Right kidney (tissue), 1 donor: ENCODE measurements at regions not wholly inside any gene's neighbourhood (a gene's known extent, or its start where the extent isn't known, plus 50 kb on each side); places are given as distances from the start of the nearest gene placed in this dataset.
A peak's percentile ranks its signal among the peaks of the same experiment; 100 is the strongest.

Experiments
- DNase-seq: peaks from one replicate; pipeline ENCODE4 v3.0.0-alpha.2; 2016

DNA sequence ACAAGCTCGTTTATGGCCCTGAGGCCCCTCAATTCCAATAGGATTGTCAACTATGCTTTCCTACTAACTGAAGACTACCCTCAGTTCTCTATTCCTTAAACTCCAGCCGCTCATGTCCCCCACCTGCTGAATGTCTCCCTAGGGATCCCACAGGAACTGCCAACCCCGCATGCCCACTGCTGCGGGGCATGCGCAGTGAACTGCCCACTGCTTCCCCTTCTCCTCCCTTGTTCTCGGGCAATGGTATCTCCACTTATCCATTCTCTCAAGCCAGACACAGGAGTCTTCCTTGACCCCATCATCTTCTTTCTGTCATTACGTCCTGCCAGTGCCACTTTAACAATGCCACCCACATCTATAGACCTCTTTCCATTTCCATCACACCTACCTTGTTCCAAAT, 90.0 kb downstream of the FGF18 start:
- DNase-seq: no peak

DNA sequence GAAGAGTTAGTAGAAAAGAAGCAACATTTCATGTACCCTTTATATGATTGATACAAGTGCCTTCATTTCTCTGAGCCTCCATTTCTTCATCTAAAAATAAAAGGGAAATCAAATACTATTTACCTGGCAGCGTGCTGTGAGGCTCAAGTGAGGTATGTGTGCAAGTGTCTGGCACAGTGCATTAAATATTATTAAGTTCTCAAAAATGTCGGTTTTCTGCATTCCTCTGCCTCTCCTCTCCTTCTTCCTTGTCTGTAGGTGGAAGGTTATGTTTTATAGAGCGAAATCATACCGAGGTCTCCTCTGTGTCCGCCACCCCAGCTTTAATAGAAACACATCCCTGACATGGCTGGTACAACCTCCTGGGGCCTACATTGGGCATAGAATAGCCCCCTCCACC, 93.0 kb downstream of the FGF18 start:
- DNase-seq: no peak

DNA sequence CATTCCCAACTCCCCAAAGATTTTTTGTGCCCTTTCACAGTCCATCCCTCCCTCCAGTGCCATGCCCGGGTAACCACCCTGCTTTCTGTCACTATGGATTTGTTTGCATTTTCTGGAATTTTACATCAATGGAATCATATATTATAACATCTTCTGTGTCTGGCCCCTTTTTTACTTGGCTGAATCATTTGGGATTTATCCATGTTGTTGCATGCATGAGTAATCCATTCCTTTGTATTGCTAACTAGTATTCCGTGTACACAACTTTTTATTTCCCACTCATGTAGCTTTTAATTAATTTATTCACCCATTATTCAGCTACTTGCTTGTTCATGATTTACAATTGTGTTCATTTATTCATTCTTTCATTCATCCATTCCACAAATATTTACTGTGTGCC, 94.1 kb downstream of the FGF18 start:
- no peak for DNase-seq

DNA sequence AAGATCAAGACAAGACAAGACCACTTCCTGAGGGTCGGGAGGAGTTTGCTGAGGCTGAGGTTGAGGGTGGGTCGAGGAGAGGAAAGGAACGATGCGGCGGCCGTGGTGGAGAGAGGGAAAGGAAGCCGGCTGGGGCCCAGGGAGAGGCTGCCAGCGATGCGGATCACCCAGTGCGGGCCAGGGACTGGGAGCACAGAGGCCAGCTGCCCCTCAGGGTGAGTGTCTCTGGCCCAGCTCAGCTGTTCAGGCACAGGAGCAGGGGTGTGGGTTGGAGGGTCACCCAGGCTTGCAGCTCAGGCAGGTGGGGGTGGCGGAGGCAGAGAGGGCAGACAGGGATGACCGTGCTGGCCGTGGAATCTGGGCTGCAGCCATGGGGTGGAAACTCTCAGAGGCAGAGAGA, 99.5 kb downstream of the FGF18 start:
- no peak for DNase-seq

DNA sequence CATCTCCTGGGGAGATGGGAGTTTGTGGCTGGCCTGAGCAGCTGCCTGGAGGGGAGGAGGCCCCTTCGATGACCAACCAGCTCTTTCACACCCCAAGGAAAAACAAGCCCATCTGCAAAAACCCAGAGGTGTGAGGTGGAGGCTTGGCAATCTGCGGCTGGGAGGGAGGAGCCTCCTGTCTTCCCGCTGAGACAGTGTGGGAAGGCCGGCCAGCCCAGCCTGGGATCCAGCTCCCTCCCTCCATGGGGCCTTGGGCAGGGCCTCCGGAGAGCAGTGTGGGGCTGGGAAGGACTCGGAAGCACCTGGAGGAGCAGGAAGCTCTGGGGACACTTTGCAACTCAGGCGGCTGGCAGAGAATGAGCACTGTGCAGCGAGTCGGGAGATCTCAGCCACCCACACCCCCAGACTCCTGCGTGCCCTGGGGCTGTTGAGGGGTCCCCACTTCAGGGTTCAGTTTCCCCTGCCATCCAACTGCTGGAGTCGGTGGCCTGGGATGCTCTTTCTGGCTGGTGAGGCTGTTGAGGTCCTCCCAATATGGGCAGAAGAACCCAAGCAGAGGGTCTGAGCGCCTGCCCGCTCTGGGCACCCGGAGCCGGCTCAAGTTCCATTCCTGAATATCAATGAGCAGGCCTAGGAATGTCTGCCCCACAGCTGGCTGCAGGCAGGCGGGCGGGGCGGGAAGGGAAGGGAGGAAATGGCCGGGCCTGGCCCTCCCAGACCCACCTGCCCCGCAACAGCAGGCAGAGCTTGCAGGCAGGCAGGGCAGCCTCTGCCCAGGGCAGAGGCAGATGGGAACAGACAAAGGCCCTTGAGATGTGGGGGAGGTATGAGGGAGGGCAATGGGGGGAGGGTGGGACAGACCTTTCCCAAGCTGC, 101.1 kb downstream of the FGF18 start:
- peak; percentile 44 for DNase-seq

DNA sequence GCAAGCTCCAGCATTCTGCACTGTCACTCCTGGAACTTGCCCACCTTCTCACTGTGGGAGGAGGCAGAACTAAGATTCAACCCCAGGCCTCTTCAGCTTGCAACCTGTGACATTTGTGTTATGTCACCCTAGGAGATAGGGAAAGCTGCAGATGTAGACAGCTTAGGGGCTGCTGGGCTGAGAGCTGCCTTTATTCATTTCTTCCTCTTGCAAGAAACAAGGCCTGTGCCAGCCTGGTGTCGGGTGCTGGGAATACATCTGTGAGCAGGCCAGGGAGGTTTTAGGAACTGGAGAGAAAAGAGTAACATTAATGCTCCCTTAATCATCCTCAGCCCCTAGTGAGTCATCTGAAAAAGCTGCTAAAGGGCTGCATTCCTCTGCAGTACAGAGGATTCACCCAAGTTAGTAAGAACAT, 101.8 kb downstream of the FGF18 start:
- no peak for DNase-seq

DNA sequence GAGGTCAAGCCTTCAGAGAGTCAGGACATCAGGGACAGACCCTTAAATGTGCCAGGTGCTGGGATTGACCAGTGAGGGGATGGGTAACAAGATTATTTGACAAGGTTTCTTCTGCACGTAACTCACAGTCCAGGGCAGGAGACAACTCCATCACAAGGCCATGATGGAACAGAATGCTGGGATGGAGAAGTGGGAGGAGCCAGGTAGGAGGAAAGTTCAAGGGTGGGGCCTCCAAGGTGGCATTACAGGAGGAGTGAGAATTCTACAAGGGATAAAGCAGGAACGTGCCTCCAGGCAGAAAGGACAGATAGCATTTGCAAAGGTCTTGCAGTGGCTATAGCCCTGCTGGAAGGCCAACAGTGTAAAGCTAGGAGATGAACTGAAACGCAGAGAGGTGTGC, 102.2 kb downstream of the FGF18 start:
- DNase-seq: no peak

DNA sequence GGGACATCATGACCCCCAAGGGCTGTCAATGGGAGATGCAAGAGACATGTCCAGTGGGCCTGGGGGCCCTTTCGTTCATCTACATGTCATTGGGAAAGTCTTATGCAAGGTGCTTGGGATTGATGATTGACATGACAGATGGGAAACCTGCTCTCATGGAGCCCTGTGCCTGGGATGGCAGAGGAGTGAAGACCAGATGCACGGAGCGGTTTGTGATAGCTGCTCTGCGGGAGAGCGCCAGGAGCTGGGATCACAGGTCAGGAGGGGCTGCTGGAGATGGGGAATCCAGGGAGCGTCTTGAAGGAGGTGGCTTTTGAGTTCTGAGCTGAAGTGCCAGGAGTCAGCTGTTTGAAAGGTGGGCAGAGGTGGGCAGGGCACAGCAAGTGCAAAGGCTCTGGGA, 104.3 kb downstream of the FGF18 start:
- DNase-seq: no peak

DNA sequence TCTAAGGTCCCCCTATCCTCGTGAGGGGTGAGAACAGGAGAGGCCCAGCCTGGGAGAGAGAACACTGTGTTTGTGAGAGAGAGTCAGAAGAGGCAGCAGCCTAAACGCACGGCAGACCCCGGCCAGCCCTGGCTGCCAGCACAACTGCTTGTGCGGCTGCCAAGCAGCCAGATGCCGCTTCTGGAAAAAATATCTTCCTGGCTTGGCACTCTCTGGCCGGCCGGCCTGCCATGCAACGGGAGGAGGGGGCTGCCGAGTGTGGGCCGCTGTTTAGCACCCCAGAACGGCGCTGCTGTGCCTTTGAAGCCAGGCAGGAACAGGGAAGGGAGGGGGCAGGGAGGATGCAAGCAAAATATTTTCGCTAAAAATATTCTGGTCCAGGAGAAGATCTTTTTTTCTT, 105.0 kb downstream of the FGF18 start:
- DNase-seq: peak; percentile 29

DNA sequence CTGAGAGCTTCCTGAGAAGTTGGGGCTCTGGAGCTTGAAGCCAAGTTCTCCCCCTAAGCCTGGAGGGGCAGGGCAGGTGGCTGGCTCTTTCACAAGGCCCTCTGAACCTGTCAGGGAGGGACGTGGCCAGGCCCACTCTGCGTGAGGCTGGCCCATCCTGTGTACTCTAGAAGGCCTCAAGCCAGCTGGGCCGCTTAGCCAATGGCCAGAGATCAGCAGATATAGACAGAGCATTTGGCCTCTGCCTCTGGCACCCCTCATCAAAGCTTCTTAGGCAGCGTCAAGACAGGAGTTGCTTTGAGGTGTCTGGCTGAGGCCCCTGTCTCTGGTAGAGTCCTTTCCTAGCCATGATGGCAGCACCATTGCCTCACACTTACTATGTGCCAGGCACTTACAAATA, 105.6 kb downstream of the FGF18 start:
- DNase-seq: no peak

DNA sequence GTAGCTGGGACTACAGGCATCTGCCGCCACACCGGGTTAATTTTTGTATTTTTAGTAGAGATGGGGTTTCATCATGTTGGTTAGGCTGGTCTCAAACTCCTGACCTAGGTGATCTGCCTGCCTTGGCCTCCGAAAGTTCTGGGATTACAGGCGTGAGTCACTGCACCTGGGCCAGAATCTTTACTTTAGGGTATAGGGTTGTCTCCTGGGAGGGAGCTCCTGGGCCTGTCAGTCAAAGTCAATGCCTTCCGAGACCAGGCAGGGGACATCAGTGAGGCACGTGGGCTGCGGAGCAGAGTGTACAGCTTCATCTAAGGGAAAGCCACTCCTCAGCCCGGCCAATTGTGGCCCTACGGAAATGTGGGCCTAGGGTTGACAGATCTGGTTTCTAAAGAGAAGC, 108.6 kb downstream of the FGF18 start:
- DNase-seq: no peak

DNA sequence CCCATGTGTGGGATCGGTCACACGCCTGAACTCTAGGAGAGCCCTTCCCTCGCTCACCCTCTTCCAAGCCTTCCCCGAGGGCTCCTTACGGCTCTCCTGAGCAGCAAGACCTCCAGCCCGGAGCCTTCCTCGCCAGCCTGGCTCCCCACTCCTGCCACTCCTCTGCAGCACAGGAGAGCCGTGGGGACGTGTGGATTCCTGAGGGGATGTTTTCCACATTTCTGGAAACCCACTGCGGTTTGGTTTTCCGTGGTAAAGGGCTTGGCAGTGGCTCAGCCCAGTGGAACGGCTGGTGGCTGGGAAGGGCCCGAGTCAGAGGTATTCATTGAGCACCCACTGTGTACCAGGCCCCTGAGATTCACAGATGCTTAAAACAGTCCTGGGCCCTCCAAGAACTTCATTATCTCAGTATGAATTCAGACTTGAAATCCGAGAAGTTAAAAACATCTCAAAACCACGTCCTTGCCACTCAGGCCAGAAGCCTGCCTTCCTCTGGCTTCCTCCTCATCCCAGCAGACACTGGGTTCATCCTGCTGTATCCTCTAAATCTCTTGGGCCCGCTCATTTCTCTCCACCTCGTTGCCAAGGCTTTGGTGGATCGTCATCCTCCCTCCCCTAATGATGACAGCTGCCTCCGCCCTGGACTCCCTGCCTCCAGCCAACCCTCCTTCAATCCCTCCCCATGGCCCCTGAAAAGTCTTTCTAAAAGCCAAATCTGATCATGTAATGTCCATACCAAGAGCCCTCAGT, 109.6 kb downstream of the FGF18 start:
- no peak for DNase-seq

DNA sequence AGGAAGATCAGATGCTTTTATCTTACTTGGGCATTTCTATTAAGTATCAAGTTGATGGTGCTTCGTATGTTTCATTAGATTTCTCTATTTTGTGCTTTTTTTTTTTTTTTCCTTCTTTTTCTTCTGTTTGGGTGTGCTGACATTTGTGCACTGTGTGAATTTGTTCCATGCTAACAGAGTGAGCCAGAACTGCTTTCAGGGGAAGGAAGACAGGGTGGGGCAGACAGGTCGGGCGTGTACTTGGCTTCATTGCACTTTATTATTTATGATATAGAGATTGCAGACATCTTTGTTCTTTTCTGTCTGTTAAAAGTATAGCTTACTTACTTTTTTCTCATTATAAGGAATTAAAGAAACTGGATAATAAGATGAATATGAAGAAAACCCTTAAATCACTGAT, 112.2 kb downstream of the FGF18 start:
- no peak for DNase-seq

DNA sequence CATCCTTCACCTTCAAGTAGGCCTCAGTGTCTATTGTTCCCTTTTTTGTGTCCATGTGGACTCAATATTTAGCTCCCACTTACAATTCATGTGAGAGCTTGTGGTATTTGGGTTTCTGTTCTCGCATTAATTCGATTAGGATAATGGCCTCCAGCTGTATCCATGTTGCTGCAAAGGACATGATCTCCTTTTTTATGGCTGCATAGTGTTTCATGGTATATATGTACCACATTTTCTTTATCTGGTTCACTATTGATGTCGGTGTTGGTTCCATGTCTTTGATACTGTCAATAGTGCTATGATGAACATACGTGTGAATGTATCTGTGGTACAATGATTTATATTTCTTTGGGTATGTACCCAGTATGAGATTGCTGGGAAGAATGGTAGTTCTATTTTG, 113.7 kb downstream of the FGF18 start:
- no peak for DNase-seq

DNA sequence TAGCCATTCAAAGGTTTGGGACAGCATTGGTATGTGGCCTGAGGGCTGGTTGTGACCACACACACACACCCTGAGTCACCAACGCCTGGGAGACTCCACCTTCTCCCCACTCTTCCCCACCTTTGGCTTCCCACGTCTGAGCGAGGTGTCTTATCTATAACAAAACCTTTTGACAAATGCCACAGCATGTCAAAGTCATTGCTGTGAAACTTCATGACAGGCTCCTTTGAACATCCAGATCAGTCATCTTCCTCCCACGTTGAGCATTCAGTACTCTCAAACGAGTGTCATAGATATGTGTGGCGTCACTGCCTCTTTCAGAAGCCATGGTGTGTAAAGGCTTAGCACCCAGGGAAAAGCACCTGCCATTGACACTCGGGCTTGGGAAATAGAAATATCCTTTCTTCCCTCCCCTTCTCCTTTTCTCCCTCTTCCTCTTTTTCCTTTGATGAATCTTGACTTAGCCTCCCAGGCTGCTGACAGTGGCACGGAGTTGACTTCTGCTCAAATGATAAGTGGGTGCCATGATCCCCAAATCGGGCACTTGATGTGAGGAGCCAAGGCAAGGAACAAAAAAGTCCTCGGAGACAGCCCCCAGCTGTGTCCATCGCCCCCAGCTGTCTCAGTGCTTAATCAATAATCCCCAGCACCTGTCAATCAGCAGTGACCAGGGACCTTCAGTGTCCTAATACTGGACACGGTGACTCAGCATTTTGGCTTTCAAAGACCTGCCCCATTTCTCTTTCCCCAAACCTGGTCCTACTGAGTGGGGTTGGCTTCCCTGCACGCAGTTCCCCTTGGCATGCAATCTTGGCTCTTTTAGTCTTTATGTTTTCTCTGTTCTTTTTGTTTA, 114.8 kb downstream of the FGF18 start:
- DNase-seq: no peak

DNA sequence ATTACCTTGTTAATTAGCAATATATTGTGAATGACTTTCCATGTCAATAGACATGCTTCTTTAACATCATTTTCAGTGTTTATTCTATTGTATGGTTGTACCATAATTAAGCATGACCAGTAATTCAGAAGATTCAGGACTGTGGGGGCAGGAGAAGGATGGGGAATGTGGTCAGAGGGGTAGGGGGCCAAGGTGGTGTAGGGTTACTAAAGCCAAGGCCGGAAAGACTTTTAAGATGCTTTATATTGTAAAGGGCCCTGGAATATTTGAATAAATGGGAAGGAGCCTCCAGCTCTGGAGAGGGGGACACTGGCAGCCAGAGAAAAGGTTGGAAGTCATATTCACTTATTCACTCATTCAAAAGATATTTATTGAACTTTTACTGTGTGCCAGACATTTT, 115.7 kb downstream of the FGF18 start:
- no peak for DNase-seq

DNA sequence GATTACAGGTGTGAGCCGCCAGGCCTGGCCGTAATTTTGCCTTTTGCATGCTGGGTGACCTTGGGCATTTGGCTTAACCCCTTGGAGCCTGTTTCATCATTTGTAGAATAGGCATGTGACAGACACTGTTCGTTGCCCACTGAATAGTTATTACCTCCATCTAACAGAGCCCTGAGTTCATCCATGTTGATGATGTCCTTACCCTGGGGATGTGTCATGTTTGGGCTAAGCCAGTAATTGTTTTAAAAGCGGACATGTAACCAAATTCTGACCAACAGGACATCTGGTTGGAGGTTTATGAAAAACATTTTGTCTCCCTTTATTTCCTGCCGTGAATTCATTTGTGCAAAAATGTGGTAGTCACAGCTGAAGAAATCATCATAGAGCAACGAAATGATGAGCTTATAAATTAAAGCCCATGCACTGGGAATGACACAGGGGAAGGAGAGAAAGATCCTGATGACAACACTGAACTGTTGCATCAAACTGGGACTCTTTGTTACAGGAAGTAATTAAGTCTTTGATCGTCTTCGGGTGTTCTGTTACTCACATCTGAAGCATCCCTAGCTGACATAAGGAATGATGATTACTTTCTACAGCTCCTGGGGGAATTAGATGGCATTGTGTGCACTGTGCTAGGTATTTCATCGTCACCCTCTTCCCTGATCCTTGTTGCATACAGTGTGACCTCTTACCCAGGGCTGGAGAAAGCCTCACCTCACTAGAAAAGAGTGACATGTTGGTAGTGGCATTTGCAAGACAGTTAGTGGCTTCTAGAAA, 117.8 kb downstream of the FGF18 start:
- no peak for DNase-seq

DNA sequence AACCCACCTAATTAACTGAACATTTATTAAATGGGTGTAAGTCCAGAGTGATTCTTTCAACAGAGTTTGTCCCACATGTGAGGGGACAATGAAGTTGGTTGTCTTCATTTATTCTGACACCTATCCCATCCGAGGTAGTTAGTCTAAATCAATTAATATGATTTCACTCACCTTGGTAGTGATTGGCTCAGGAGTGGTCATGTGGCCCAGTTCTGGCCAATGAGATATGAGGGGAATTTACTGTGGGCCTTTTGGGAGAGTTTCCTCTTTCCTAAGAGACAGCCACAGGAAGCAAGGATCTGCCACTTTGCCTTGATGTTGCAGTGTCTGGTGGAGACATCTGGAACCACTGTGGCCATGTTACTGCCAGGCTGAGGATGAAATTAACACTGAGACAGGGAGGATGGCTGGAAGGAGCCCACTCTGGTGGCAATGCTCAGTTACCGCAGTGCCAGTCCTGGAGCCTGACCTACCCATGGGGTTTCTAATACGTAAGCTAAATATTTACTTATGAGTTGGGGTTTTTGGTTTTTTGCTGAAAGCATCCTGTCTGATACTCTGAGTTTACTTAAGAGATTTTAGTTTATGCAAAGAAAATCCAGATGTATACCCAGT, 118.6 kb downstream of the FGF18 start:
- no peak for DNase-seq

DNA sequence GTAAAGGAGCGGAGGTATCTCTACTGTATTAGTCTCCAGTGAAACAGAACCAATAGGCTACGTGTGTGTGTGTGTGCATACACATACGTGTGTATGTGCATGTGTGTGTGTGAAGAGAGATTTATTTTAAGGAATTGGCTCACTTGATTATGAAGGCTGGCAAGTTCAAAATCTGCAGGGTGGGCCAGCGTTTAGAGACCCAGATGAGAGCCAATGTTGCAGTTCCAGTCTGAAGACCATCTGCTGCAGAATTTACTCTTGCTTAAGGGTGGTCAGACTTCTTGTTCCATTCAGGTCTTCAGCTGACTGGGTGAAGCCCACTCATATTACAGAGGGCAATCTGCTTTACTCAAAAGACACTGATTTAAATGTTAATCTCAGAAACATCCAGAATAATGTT, 119.2 kb downstream of the FGF18 start:
- DNase-seq: no peak

DNA sequence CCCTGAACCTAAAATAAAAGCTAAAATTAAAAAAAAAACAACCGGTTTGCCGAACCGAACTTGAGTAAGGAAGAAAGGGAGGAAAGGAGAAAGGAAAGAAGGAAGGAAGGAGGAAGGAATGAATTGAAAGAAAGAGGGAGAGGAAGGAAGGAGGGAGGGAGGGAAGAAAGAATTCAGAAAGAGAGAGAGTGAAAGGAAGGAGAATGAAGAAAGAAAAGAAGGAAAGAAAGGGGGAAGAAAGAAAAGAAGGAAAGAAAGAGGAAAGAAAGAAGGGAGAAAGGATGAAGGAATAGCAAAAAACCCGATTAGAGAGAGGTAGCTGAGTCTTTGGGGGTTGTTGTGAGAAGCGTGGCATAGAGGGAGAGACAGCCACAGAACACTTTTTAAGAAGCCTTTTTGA, 121.4 kb downstream of the FGF18 start:
- no peak for DNase-seq

DNA sequence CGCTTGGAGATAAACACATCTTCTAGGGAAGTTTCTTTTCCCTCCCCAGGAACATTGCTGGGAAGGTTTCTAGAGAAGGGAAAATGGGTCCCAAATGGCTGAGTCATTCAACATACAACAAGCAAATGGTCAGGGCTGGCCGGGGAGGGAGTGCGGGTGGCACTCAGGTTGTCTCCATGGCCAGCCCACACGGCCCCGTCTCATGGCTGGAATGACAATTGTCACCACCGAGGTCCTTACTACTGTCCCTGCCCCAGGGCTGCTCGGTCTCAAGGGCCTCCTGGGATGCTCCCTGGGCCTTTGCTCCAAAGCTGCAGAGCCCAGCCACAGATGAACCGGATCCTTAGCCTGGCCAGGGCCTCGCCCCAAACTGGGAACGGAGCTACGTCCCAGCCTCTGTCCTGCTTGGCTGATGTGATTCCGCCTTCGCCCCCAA, 121.9 kb downstream of the FGF18 start:
- DNase-seq: no peak
